Peyer's patch (tissue), 4 donors: ENCODE measurements at regions not wholly inside any gene's neighbourhood (a gene's known extent, or its start where the extent isn't known, plus 50 kb on each side); places are given as distances from the start of the nearest gene placed in this dataset.

Source experiments
- POLR2A ChIP-seq, 2 donors: fragments of 450-650 bp; IDR thresholded peaks; one replicate each; pipeline ENCODE4 v1.5.1; 2017; ENCODE audit warnings: antibody characterized with exemption in 2 of 2, mild to moderate bottlenecking in 2 of 2, moderate library complexity in 2 of 2
- TF ChIP-seq, protein P1 (sequence below), 6 experiments: fragments of 450-650 bp in 4 of 6; fragments of 200-600 bp in 2 of 6; sonication (generic) in 1 of 6; IDR thresholded peaks; one replicate each; pipeline ENCODE4 v1.5.1; 2017 to 2019; ENCODE audit warnings: antibody characterized with exemption in 6 of 6, mild to moderate bottlenecking in 3 of 6, moderate library complexity in 1 of 6

DNA sequence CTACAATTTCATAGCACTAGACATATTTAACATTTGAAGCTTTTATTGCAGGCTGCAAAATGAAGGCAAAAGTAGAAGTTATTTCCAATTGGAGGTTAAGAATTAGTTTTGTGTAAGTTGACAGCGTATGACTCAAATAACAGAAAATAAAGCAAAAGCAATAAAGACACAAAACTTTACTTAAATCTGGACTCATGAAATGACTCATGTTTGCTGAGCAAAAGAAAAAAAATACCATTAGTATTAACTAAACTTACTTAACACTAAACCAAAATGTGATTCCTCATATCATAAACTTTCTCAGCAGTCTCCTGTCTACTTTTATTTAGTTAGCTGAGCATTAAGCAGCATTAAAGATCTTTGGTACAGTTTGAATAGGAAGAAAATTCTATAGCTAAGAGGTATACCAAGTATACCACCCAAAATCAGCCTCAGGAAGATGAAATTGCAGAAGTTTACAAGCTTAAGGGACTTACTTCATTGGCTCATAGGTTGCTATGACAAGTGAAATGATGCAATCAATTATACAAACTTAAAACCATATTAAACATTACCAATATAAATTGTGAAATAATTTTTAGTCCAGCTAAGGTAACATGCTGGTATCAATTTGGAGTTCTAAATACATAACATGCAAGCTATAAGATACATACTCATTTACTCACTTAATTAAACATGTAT is 1131.4 kb downstream of the XPNPEP1 start:
- TF ChIP-seq, protein P1, sequence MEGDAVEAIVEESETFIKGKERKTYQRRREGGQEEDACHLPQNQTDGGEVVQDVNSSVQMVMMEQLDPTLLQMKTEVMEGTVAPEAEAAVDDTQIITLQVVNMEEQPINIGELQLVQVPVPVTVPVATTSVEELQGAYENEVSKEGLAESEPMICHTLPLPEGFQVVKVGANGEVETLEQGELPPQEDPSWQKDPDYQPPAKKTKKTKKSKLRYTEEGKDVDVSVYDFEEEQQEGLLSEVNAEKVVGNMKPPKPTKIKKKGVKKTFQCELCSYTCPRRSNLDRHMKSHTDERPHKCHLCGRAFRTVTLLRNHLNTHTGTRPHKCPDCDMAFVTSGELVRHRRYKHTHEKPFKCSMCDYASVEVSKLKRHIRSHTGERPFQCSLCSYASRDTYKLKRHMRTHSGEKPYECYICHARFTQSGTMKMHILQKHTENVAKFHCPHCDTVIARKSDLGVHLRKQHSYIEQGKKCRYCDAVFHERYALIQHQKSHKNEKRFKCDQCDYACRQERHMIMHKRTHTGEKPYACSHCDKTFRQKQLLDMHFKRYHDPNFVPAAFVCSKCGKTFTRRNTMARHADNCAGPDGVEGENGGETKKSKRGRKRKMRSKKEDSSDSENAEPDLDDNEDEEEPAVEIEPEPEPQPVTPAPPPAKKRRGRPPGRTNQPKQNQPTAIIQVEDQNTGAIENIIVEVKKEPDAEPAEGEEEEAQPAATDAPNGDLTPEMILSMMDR (IDR thresholded peaks at IDR 0.05) = no peak
- no peak for TF ChIP-seq POLR2A (IDR thresholded peaks at IDR 0.05)
